Endothelial cell of umbilical vein (primary cell): ENCODE measurements at regions not wholly inside any gene's neighbourhood (a gene's known extent, or its start where the extent isn't known, plus 50 kb on each side); places are given as distances from the start of the nearest gene placed in this dataset.

Experiments used
- BruUV-seq: library from RNA; stranded (reverse); fragments of 400-500 nt; replicated peaks from 2 replicates; lab custom pipeline; 2021; lab: Mats Ljungman, UMichigan
- CTCF ChIA-PET: fragments of 300-600, 350-600 bp; sonication (Branson Sonifier 250); formaldehyde crosslinking; loops from one replicate; lab custom pipeline; 2021; ENCODE audit warnings: antibody characterized with exemption, inconsistent platforms; lab: Charles Lee
- POLR2A ChIA-PET: fragments of 300-600, 350-600 bp; sonication (Branson Sonifier 250); formaldehyde crosslinking; loops from one replicate; lab custom pipeline; 2021; ENCODE audit warnings: antibody characterized with exemption, inconsistent platforms; lab: Charles Lee
- DNase-seq: peaks from one replicate; pipeline ENCODE4 v3.0.0-alpha.2; 2011; ENCODE audit warnings: low read depth, low spot score
- FAIRE-seq: peaks from 2 replicates; lab custom pipeline; 2011; peaks lifted over from hg19 to GRCh38; lab: Jason Lieb, UNC
- H2AFZ ChIP-seq: 2 replicates; pipeline ENCODE4 v1.6.0; 2012; ENCODE audit warnings: low read depth, low read length, control low read depth, inconsistent platforms
- H3K27ac ChIP-seq: 2 replicates; pipeline ENCODE4 v1.5.1; 2011; ENCODE audit warnings: low read depth, mild to moderate bottlenecking, control low read depth, low read length, moderate library complexity; ENCODE audit not compliant: insufficient read depth
- H3K27me3 ChIP-seq, 2 experiments: 2 replicates each; pipeline versions ENCODE4 v1.6.0 to v1.6.1; 2011; ENCODE audit warnings: low read length in 2 of 2, mixed read lengths in 1 of 2; ENCODE audit not compliant: control insufficient read depth in 2 of 2, insufficient read depth in 2 of 2
- H3K36me3 ChIP-seq, 2 experiments: 2 replicates in 1 of 2; 3 replicates in 1 of 2; pipeline ENCODE4 v1.5.1; 2011; ENCODE audit warnings: low read length in 2 of 2, mild to moderate bottlenecking in 1 of 2, moderate library complexity in 1 of 2; ENCODE audit not compliant: control insufficient read depth in 2 of 2, insufficient read depth in 2 of 2; ENCODE audit errors: extremely low read depth in 1 of 2
- H3K4me1 ChIP-seq: 3 replicates; pipeline ENCODE4 v1.5.1; 2011; ENCODE audit warnings: mild to moderate bottlenecking, low read length; ENCODE audit not compliant: control insufficient read depth, insufficient read depth; ENCODE audit errors: extremely low read depth
- H3K4me2 ChIP-seq: 2 replicates; pipeline ENCODE4 v1.6.1; 2011; ENCODE audit warnings: low read length, control low read depth, mixed read lengths; ENCODE audit not compliant: insufficient read depth
- H3K4me3 ChIP-seq, 3 experiments: fragments of 200-600 bp in 1 of 3; sonication (generic), shearing (Covaris generic) in 1 of 3; replicated peaks in 1 of 3; 2 replicates each; pipeline ENCODE4 v1.5.1; 2011 to 2016; ENCODE audit warnings: control low read depth in 3 of 3, low read length in 3 of 3, mild to moderate bottlenecking in 2 of 3, inconsistent platforms in 1 of 3, low read depth in 1 of 3, moderate library complexity in 1 of 3; ENCODE audit not compliant: insufficient read depth in 1 of 3
- H3K79me2 ChIP-seq: 2 replicates; pipeline ENCODE4 v1.6.0; 2012; ENCODE audit warnings: low read length, inconsistent platforms; ENCODE audit not compliant: control insufficient read depth, insufficient read depth
- H3K9ac ChIP-seq: replicated peaks from 2 replicates; pipeline ENCODE3; 2011; ENCODE audit warnings: low read length, control low read depth; ENCODE audit not compliant: insufficient read depth; ENCODE audit errors: extremely low read depth
- H3K9me1 ChIP-seq: replicated peaks from 3 replicates; pipeline ENCODE4 v1.6.0; 2011; ENCODE audit warnings: mild to moderate bottlenecking, low read length; ENCODE audit not compliant: control insufficient read depth, insufficient read depth; ENCODE audit errors: extremely low read depth
- H3K9me3 ChIP-seq: replicated peaks from 2 replicates; pipeline ENCODE4 v1.5.1; 2012; ENCODE audit warnings: low read length, inconsistent platforms; ENCODE audit not compliant: control insufficient read depth, insufficient read depth
- H4K20me1 ChIP-seq: replicated peaks from 2 replicates; pipeline ENCODE3; 2011; ENCODE audit warnings: mild to moderate bottlenecking, low read length; ENCODE audit not compliant: control insufficient read depth, insufficient read depth; ENCODE audit errors: extremely low read depth
- CTCF ChIP-seq, 2 donors: IDR thresholded peaks; 1 replicate in 1 of 2; 2 replicates in 1 of 2; pipeline ENCODE4 v1.5.1; 2011; ENCODE audit warnings: low read length in 2 of 2, mild to moderate bottlenecking in 2 of 2, moderate library complexity in 2 of 2, control low read depth in 1 of 2, inconsistent platforms in 1 of 2, low read depth in 1 of 2; ENCODE audit not compliant: insufficient read depth in 1 of 2; ENCODE audit errors: extremely low read depth in 1 of 2
- EZH2 ChIP-seq: IDR thresholded peaks from 2 replicates; pipeline ENCODE4 v1.6.1; 2012; ENCODE audit warnings: borderline replicate concordance, low read depth, mild to moderate bottlenecking, moderate library complexity, low read length, inconsistent platforms; ENCODE audit not compliant: severe bottlenecking
- FOS ChIP-seq: IDR thresholded peaks from 2 replicates; pipeline ENCODE4 v1.6.1; 2011; ENCODE audit warnings: mild to moderate bottlenecking, low read length, moderate library complexity, borderline replicate concordance; ENCODE audit not compliant: insufficient read depth
- GATA2 ChIP-seq: IDR thresholded peaks from 2 replicates; pipeline ENCODE4 v1.7.0; 2011; ENCODE audit warnings: low read depth, mild to moderate bottlenecking, moderate library complexity, mixed read lengths, low read length; ENCODE audit not compliant: insufficient read length, insufficient read depth
- JUN ChIP-seq: IDR thresholded peaks from 2 replicates; pipeline ENCODE4 v1.6.1; 2011; ENCODE audit warnings: borderline replicate concordance, low read depth; ENCODE audit not compliant: insufficient read length, insufficient read depth
- MYC ChIP-seq: IDR thresholded peaks from one replicate; pipeline ENCODE4 v1.6.1; 2011; ENCODE audit warnings: mild to moderate bottlenecking, low read depth, low read length
- POLR2A ChIP-seq: IDR thresholded peaks from 2 replicates; pipeline ENCODE4 v1.6.1; 2012; ENCODE audit warnings: low read depth, mild to moderate bottlenecking, control low read depth, low read length
- POLR2AphosphoS5 ChIP-seq: IDR thresholded peaks from 2 replicates; pipeline ENCODE4 v1.6.1; 2012; ENCODE audit warnings: low read depth, mild to moderate bottlenecking, control low read depth, low read length, moderate library complexity; ENCODE audit not compliant: insufficient read depth
- dilution Hi-C: fragments of 300-500 bp; cut with MboI; formaldehyde crosslinking; loops from one replicate; pipeline ENCODE4 v1.15.0; 2019; ENCODE audit warnings: low sequenced_read_pairs; ENCODE audit not compliant: extremely low pct_ligation_motif_present
- intact Hi-C: fragments of 100-400 bp; cut with micrococcal nuclease; formaldehyde crosslinking; loops from one replicate; pipeline ENCODE4 v1.10.0; 2022
- TF ChIP-seq, protein P1 (sequence below): IDR thresholded peaks from 2 replicates; pipeline ENCODE4 v1.6.1; 2011; ENCODE audit not compliant: insufficient read depth, insufficient read length

- no peak overlapping the region for H3K27ac ChIP-seq
- no peaks in the 10 kb centered on the region for H3K9me1 ChIP-seq
- H4K20me1 ChIP-seq, result no peaks in the 10 kb centered on the region
- H3K4me3 ChIP-seq, result no peak overlapping the region
- dilution Hi-C loops (no loop called here), intact Hi-C loops (no loop called here)
- BruUV-seq, result no TSS peak
- no peaks in the 10 kb centered on the region for H3K36me3 ChIP-seq
- H3K9ac ChIP-seq, result no peak overlapping the region
- peak overlapping the region; percentile 25 for H3K4me2 ChIP-seq
- POLR2A ChIA-PET, result no interaction called here
- CTCF ChIA-PET, result interaction anchor here (1.2 to 5.2 kb wide), 7 partner anchors 12 to 193 kb away, joined by 3 to 30 read pairs (median 3); no protein-coding TSS in a partner anchor
- no peaks in the 10 kb centered on the region for H3K27me3 ChIP-seq
- no peak for TF ChIP-seq EZH2
- no peak for TF ChIP-seq POLR2AphosphoS5
- no peak for TF ChIP-seq CTCF (IDR thresholded peaks at IDR 0.05; ENCODE audit: extremely low read depth in 1 of 2, insufficient read depth in 1 of 2, low read depth in 1 of 2, low read length in 2 of 2)
- no peak for TF ChIP-seq MYC
- TF ChIP-seq JUN, result no peak
- no peak for TF ChIP-seq POLR2A
- TF ChIP-seq, protein P1, sequence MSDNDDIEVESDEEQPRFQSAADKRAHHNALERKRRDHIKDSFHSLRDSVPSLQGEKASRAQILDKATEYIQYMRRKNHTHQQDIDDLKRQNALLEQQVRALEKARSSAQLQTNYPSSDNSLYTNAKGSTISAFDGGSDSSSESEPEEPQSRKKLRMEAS, result no peak
- TF ChIP-seq GATA2, result no peak
- TF ChIP-seq FOS, result no peak
- H3K79me2 ChIP-seq, result no peaks in the 10 kb centered on the region
- no peak overlapping the region for H2AFZ ChIP-seq
- no peaks in the 10 kb centered on the region for H3K9me3 ChIP-seq
- FAIRE-seq, result no peak
- DNase-seq, result peak; percentile 23
- H3K4me1 ChIP-seq, result peaks cover 14% of the 10 kb centered on the region
Measured at GRCh38 chr3:30233913-30234646, 372.3 kb upstream of the TGFBR2 start.
